Breast epithelium (tissue), 3 donors: ENCODE measurements at regions not wholly inside any gene's neighbourhood (a gene's known extent, or its start where the extent isn't known, plus 50 kb on each side); places are given as distances from the start of the nearest gene placed in this dataset.

Experiments used
- POLR2A ChIP-seq: fragments of 450-650 bp; IDR thresholded peaks from one replicate; pipeline ENCODE4 v1.6.1; 2016; ENCODE audit warnings: antibody characterized with exemption, mild to moderate bottlenecking, moderate library complexity
- POLR2AphosphoS5 ChIP-seq, 3 donors: sonication (generic); formaldehyde crosslinking; IDR thresholded peaks; one replicate each; pipeline ENCODE4 v1.6.1; 2017; ENCODE audit warnings: antibody characterized with exemption in 3 of 3
- TF ChIP-seq, protein P1 (sequence below), 3 donors: fragments of 450-650 bp; IDR thresholded peaks; one replicate each; pipeline ENCODE4 v1.5.1; 2016 to 2017; ENCODE audit warnings: antibody characterized with exemption in 3 of 3, mild to moderate bottlenecking in 3 of 3, moderate library complexity in 3 of 3

DNA sequence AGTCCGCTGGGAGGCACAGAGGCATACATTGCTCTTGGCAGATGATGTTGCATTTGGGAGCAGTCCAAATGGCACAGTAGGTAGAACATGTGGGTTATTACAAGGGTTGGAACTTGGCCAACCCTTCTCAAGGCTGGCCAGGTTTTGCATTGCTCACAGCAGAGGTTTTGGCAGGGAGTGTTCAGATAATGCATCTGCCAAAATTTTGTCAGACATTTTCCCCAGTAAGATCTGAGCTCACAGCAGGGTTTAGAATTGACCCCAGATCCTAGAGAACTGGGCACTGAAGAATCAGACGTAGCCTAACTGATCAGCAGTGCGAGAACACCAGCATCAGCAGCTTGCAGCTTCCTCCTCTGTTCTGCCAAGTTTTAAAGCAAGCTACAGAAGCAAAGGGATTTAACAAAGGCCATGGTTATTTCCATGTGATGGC lies 468.8 kb upstream of the KIF2B start:
- TF ChIP-seq, protein P1, sequence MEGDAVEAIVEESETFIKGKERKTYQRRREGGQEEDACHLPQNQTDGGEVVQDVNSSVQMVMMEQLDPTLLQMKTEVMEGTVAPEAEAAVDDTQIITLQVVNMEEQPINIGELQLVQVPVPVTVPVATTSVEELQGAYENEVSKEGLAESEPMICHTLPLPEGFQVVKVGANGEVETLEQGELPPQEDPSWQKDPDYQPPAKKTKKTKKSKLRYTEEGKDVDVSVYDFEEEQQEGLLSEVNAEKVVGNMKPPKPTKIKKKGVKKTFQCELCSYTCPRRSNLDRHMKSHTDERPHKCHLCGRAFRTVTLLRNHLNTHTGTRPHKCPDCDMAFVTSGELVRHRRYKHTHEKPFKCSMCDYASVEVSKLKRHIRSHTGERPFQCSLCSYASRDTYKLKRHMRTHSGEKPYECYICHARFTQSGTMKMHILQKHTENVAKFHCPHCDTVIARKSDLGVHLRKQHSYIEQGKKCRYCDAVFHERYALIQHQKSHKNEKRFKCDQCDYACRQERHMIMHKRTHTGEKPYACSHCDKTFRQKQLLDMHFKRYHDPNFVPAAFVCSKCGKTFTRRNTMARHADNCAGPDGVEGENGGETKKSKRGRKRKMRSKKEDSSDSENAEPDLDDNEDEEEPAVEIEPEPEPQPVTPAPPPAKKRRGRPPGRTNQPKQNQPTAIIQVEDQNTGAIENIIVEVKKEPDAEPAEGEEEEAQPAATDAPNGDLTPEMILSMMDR (IDR thresholded peaks at IDR 0.05) = no peak
- TF ChIP-seq POLR2A (no peak), POLR2AphosphoS5 (IDR thresholded peaks at IDR 0.05) (no peak)
